ENCODE measurements at regions not wholly inside any gene's neighbourhood (a gene's known extent, or its start where the extent isn't known, plus 50 kb on each side); places are given as distances from the start of the nearest gene placed in this dataset.

DNA sequence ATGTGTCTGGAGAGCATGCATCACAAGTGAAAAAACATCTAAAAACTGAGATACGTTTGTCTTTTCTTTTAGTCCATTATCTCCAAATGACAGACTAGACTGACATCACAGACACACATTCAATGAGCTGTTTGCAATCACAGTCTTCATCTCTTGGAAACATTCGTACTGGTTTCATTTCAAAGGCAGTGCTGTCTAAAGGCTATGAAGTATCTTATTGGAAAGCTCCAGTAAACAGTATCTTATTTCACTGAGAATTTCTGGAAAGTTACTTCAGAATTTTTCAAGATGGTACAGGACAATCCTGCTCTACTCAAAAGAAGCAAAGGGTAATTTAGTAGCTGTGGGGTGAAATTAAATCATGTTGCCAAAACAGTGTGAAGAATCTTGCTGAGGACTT lies 53.5 kb upstream of the TNFRSF19 start:
- H4K20me1 ChIP-seq (ENCODE audit: control insufficient read depth, insufficient read depth, insufficient read length): no peaks in the 10 kb centered on the region
- no peak overlapping the region for H3K4me2 ChIP-seq (ENCODE audit: insufficient read depth, insufficient read length, low read length)
- no peak overlapping the region for H3K9ac ChIP-seq (ENCODE audit: extremely low read depth, insufficient read length, low read length)
- no peaks in the 10 kb centered on the region for H3K9me3 ChIP-seq (ENCODE audit: control insufficient read depth, low read depth, low read length)
- no peak overlapping the region for H3K14ac ChIP-seq (ENCODE audit: insufficient read depth, low read length)
- Mint-ChIP-seq H3K27ac (no peak overlapping the region), H3K27me3 (ENCODE audit: low read depth) (no peaks in the 10 kb centered on the region), H3K4me3 (no peak overlapping the region), H3K9me3 (no peaks in the 10 kb centered on the region), H3K4me1 (peaks cover 12 to 14% of the 10 kb centered on the region in 2 experiments), H3K36me3 (ENCODE audit: insufficient read depth in 1 of 3, low read depth in 3 of 3) (no peaks in the 10 kb centered on the region)
- H3K18ac ChIP-seq (ENCODE audit: insufficient read length, low read depth, low read length): no peak overlapping the region
- TF ChIP-seq, protein P1, sequence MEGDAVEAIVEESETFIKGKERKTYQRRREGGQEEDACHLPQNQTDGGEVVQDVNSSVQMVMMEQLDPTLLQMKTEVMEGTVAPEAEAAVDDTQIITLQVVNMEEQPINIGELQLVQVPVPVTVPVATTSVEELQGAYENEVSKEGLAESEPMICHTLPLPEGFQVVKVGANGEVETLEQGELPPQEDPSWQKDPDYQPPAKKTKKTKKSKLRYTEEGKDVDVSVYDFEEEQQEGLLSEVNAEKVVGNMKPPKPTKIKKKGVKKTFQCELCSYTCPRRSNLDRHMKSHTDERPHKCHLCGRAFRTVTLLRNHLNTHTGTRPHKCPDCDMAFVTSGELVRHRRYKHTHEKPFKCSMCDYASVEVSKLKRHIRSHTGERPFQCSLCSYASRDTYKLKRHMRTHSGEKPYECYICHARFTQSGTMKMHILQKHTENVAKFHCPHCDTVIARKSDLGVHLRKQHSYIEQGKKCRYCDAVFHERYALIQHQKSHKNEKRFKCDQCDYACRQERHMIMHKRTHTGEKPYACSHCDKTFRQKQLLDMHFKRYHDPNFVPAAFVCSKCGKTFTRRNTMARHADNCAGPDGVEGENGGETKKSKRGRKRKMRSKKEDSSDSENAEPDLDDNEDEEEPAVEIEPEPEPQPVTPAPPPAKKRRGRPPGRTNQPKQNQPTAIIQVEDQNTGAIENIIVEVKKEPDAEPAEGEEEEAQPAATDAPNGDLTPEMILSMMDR (conservative IDR thresholded peaks at IDR 0.05): no peak
- no peaks in the 10 kb centered on the region for H3K79me1 ChIP-seq (ENCODE audit: insufficient read depth, low read depth, low read length, poor library complexity, severe bottlenecking)
- H2BK20ac ChIP-seq (ENCODE audit: low read depth, low read length, poor library complexity, severe bottlenecking): no peak overlapping the region
- H3K27me3 ChIP-seq (ENCODE audit: insufficient read depth, low read length): no peaks in the 10 kb centered on the region
- H2AK5ac ChIP-seq (ENCODE audit: insufficient read length, low read length): no peak overlapping the region
- DNase-seq: no peak
- no peak overlapping the region for H2BK15ac ChIP-seq (ENCODE audit: low read depth, low read length)
- no peak overlapping the region for H3K23ac ChIP-seq (ENCODE audit: insufficient read length, low read depth, low read length)
- no peaks in the 10 kb centered on the region for H3K4me1 ChIP-seq (ENCODE audit: insufficient read depth, low read length)
- no peak overlapping the region for H3K27ac ChIP-seq (ENCODE audit: insufficient read length, low read depth, low read length)
- H4K91ac ChIP-seq (ENCODE audit: insufficient read length, low read depth, low read length): no peak overlapping the region
- H3K56ac ChIP-seq (ENCODE audit: insufficient read length, low read depth, low read length): no peak overlapping the region
- H3T11ph ChIP-seq (ENCODE audit: low read length): no peak overlapping the region
- WGBS (ENCODE audit: extremely low coverage, insufficient read length, low lambda C conversion rate): no CpG with 5 or more reads among the region's 2 CpGs
- no peak overlapping the region for H4K5ac ChIP-seq (ENCODE audit: insufficient read length, low read depth, low read length)
- H3K79me2 ChIP-seq (ENCODE audit: insufficient read depth, low read length): no peaks in the 10 kb centered on the region
- no peaks in the 10 kb centered on the region for H3K23me2 ChIP-seq (ENCODE audit: insufficient read length, low read depth, low read length, poor library complexity, severe bottlenecking)
- H2BK120ac ChIP-seq (ENCODE audit: low read depth, low read length, poor library complexity, severe bottlenecking): no peak overlapping the region
- H3K4ac ChIP-seq (ENCODE audit: low read depth, low read length): no peak overlapping the region
- no peak overlapping the region for H2BK5ac ChIP-seq (ENCODE audit: insufficient read length, low read length)
- no peak overlapping the region for H2BK12ac ChIP-seq (ENCODE audit: insufficient read length, low read depth, low read length)
- H4K8ac ChIP-seq (replicated peaks; ENCODE audit: insufficient read length, low read depth, low read length): no peak overlapping the region
- no peak overlapping the region for H2AFZ ChIP-seq (ENCODE audit: low read length)

Data from H9 (cell line).